ENCODE measurements at regions not wholly inside any gene's neighbourhood (a gene's known extent, or its start where the extent isn't known, plus 50 kb on each side); places are given as distances from the start of the nearest gene placed in this dataset.

DNA sequence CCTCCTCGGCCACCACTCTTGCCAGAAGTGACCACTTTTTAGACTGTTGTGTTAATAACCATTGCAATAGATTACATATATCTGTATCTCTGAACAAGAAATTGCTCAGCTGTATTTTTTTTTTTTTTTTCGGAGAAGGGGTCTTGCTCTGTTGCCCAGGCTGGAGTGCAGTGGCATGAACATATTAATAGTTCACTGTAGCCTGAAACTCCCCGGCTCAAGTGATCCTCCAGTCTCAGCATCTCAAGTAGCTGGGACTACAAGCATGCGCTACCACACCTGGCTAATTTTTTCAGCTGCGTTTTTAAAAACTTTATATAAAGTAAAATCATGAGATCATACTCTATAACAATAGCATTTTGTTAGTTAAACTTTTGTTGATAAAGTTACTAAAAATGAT lies 609.0 kb downstream of the ZNF385D start:
- no peak for DNase-seq (ENCODE audit: low read depth)
- H3K4me3 ChIP-seq (ENCODE audit: low read depth, low read length): no peak overlapping the region
- TF ChIP-seq MYC (IDR thresholded peaks at IDR 0.05; ENCODE audit: low read depth, low read length) (no peak), CTCF (IDR thresholded peaks at IDR 0.05; ENCODE audit: low read depth, low read length) (no peak), POLR2A (IDR thresholded peaks at IDR 0.05; ENCODE audit: extremely low read depth, insufficient read length) (no peak)
- TF ChIP-seq, protein P1, sequence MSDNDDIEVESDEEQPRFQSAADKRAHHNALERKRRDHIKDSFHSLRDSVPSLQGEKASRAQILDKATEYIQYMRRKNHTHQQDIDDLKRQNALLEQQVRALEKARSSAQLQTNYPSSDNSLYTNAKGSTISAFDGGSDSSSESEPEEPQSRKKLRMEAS (IDR thresholded peaks at IDR 0.05; ENCODE audit: low read depth, low read length): no peak

GRCh38 chr3:21140785-21141184 lies 610.2 kb downstream of the ZNF385D start:
- H3K4me3 ChIP-seq (ENCODE audit: low read depth, low read length): no peak overlapping the region
- no peak for TF ChIP-seq POLR2A (IDR thresholded peaks at IDR 0.05; ENCODE audit: extremely low read depth, insufficient read length)
- TF ChIP-seq, protein P1 (IDR thresholded peaks at IDR 0.05; ENCODE audit: low read depth, low read length): no peak
- no peak for TF ChIP-seq CTCF (IDR thresholded peaks at IDR 0.05; ENCODE audit: low read depth, low read length)
- TF ChIP-seq MYC (IDR thresholded peaks at IDR 0.05; ENCODE audit: low read depth, low read length): no peak
- DNase-seq (ENCODE audit: low read depth): no peak

DNA sequence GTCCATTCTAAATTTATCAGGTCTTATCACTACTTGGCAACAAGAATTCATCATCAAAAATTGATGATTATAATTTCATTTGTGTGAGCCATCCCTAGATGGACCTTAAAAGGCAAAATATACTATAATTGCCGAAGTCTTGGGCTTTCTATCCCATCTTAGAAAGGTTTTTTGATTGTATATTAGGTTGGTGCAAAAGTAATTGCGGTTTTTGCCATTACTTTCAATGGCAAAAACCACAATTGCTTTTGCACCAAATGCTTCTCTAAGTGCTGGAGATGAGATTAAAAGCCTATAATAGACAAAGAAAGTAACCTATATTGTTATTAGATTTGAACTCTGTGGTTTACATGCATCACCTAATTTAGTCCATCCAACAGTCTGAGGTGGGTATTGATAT lies 612.9 kb downstream of the ZNF385D start:
- no peak overlapping the region for H3K4me3 ChIP-seq (ENCODE audit: low read depth, low read length)
- DNase-seq (ENCODE audit: low read depth): no peak
- no peak for TF ChIP-seq MYC (IDR thresholded peaks at IDR 0.05; ENCODE audit: low read depth, low read length)
- TF ChIP-seq, protein P1 (IDR thresholded peaks at IDR 0.05; ENCODE audit: low read depth, low read length): no peak

- TF ChIP-seq POLR2A (IDR thresholded peaks at IDR 0.05; ENCODE audit: extremely low read depth, insufficient read length): no peak
- no peak for TF ChIP-seq MYC (IDR thresholded peaks at IDR 0.05; ENCODE audit: low read depth, low read length)
- TF ChIP-seq, protein P1 (IDR thresholded peaks at IDR 0.05; ENCODE audit: low read depth, low read length): no peak
- TF ChIP-seq CTCF (IDR thresholded peaks at IDR 0.05; ENCODE audit: low read depth, low read length): no peak
- no peak overlapping the region for H3K4me3 ChIP-seq (ENCODE audit: low read depth, low read length)
- no peak for DNase-seq (ENCODE audit: low read depth)
Observed at GRCh38 chr3:21132896-21133295, 618.1 kb downstream of the ZNF385D start.

DNA sequence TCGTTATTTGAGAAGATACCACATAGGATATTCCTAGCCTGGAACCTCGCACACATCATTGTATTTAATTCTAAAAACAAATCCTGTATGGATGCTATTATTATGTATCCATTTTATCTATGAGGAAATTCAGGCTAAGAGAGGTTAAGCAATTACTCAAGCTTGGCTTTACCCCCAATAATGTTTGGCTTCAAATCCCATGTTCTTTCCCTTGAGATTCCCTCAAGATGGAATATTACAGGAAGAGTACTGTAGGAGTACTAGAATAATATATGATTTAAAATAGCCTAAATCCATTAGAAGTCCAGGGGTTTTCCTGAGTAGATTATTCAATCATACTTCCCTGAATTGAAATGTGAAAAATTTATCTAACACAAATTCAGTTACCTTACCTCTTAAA lies 630.2 kb downstream of the ZNF385D start:
- no peak overlapping the region for H3K4me3 ChIP-seq (ENCODE audit: low read depth, low read length)
- TF ChIP-seq, protein P1 (IDR thresholded peaks at IDR 0.05; ENCODE audit: low read depth, low read length): no peak
- TF ChIP-seq POLR2A (IDR thresholded peaks at IDR 0.05; ENCODE audit: extremely low read depth, insufficient read length): no peak
- no peak for TF ChIP-seq CTCF (IDR thresholded peaks at IDR 0.05; ENCODE audit: low read depth, low read length)
- TF ChIP-seq MYC (IDR thresholded peaks at IDR 0.05; ENCODE audit: low read depth, low read length): no peak

DNA sequence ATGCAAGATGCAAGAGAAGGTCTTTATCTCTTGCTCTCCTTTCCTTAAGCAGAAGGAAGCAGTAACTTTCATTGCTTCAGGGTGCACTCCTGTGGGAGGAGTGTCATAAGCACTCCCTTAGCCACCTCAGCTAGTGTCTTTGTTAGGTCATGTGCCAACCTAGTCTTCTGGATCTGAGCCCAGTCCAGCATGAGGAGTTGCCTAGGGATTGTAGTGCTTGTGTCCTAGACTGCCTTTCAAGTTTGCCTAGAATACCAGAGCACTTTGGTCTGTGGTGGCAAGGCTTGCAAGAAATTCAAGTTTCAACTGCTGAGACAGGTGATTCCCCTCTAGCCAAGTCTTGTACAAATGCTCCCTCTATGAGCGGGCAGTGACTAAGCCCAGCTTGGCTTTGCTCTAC lies 633.6 kb downstream of the ZNF385D start:
- DNase-seq (ENCODE audit: low read depth): no peak
- TF ChIP-seq, protein P1 (IDR thresholded peaks at IDR 0.05; ENCODE audit: low read depth, low read length): no peak
- TF ChIP-seq MYC (IDR thresholded peaks at IDR 0.05; ENCODE audit: low read depth, low read length): no peak
- no peak for TF ChIP-seq CTCF (IDR thresholded peaks at IDR 0.05; ENCODE audit: low read depth, low read length)
- TF ChIP-seq POLR2A (IDR thresholded peaks at IDR 0.05; ENCODE audit: extremely low read depth, insufficient read length): no peak

More for the DNA sequence above, 630.2 kb downstream of the ZNF385D start:
- DNase-seq (ENCODE audit: low read depth): no peak

More for the DNA sequence above, 633.6 kb downstream of the ZNF385D start:
- no peak overlapping the region for H3K4me3 ChIP-seq (ENCODE audit: low read depth, low read length)

All from NB4 (cell line).